Brain pericyte (primary cell): ENCODE measurements at regions not wholly inside any gene's neighbourhood (a gene's known extent, or its start where the extent isn't known, plus 50 kb on each side); places are given as distances from the start of the nearest gene placed in this dataset.

Source experiments
- DNase-seq: peaks from one replicate; pipeline ENCODE4 v3.0.0-alpha.2; 2012; ENCODE audit warnings: low read depth, low spot score

- no peak for DNase-seq
These were observed 96.2 kb upstream of the ARAP3 start for GRCh38 chr5:141778206-141778605.

- DNase-seq: no peak
These were observed 95.7 kb upstream of the ARAP3 start for GRCh38 chr5:141777711-141778110.

- DNase-seq: no peak
These were observed 95.1 kb upstream of the ARAP3 start for GRCh38 chr5:141777130-141777529.

- DNase-seq: no peak
These were observed 91.9 kb upstream of the ARAP3 start for GRCh38 chr5:141773779-141774562.

- DNase-seq: no peak
These were observed 90.3 kb upstream of the ARAP3 start for GRCh38 chr5:141772281-141772680.

GRCh38 chr5:141771562-141771961 lies 89.5 kb upstream of the ARAP3 start:
- DNase-seq: no peak

GRCh38 chr5:141771031-141771430 lies 89.0 kb upstream of the ARAP3 start:
- no peak for DNase-seq

GRCh38 chr5:141769671-141770070 lies 87.6 kb upstream of the ARAP3 start:
- no peak for DNase-seq

GRCh38 chr5:141767671-141768070 lies 85.6 kb upstream of the ARAP3 start:
- no peak for DNase-seq

- DNase-seq: no peak
These were observed 84.0 kb upstream of the ARAP3 start for GRCh38 chr5:141765896-141766551.

- no peak for DNase-seq
These were observed 81.5 kb upstream of the ARAP3 start for GRCh38 chr5:141763541-141763940.

GRCh38 chr5:141762790-141763368 lies 80.8 kb upstream of the ARAP3 start:
- DNase-seq: no peak

GRCh38 chr5:141762316-141762715 lies 80.3 kb upstream of the ARAP3 start:
- no peak for DNase-seq

GRCh38 chr5:141760753-141761152 lies 78.7 kb upstream of the ARAP3 start:
- DNase-seq: no peak

- no peak for DNase-seq
These were observed 78.2 kb upstream of the ARAP3 start for GRCh38 chr5:141760193-141760592.

- no peak for DNase-seq
These were observed 76.4 kb upstream of the ARAP3 start for GRCh38 chr5:141758310-141758998.

GRCh38 chr5:141757402-141757801 lies 75.4 kb upstream of the ARAP3 start:
- DNase-seq: no peak

GRCh38 chr5:141756196-141756595 lies 74.2 kb upstream of the ARAP3 start:
- no peak for DNase-seq

GRCh38 chr5:141753971-141754713 lies 72.1 kb upstream of the ARAP3 start:
- DNase-seq: no peak

GRCh38 chr5:141753143-141753970 lies 71.3 kb upstream of the ARAP3 start:
- DNase-seq: no peak
